ENCODE measurements at regions not wholly inside any gene's neighbourhood (a gene's known extent, or its start where the extent isn't known, plus 50 kb on each side); places are given as distances from the start of the nearest gene placed in this dataset.
"Not testable (repeated sequence)": the region's sequence is repeated elsewhere in the genome, so short reads cannot be mapped to it uniquely, and the experiment has no call there.

GRCh38 chr12:60231303-60231702, 635.5 kb downstream of the SLC16A7 start:
- WGBS, 2 donors, result 79 to 82% methylated on average over 3 of the region's 3 CpGs
- no peak overlapping the region for H3K27ac ChIP-seq
- intact Hi-C loops (cut with DNase I), result no loop called here
- H3K4me1 ChIP-seq, result no peaks in the 10 kb centered on the region
- H3K36me3 ChIP-seq, result no peaks in the 10 kb centered on the region
- no peaks in the 10 kb centered on the region for H3K27me3 ChIP-seq
- TF ChIP-seq EP300 (IDR thresholded peaks at IDR 0.05), result no peak
- no peak for TF ChIP-seq POLR2AphosphoS5 (IDR thresholded peaks at IDR 0.05)
- TF ChIP-seq CTCF (IDR thresholded peaks at IDR 0.05), result no peak
- no peak for TF ChIP-seq POLR2A (IDR thresholded peaks at IDR 0.05)
- no peak for DNase-seq
- H3K9me3 ChIP-seq, result peaks cover 0 to 5% (median 0%) of the 10 kb centered on the region in 4 donors
- H3K4me3 ChIP-seq, result no peak overlapping the region

GRCh38 chr12:60231976-60232907, 636.4 kb downstream of the SLC16A7 start:
- Histone ChIP-seq H3K9me3 (peaks cover 0 to 7% (median 0%) of the 10 kb centered on the region in 4 donors), H3K27me3 (no peaks in the 10 kb centered on the region), H3K4me1 (no peaks in the 10 kb centered on the region), H3K27ac (no peak overlapping the region), H3K36me3 (no peaks in the 10 kb centered on the region), H3K4me3 (no peak overlapping the region)
- intact Hi-C loops (cut with DNase I), result no loop called here
- WGBS, 2 donors, result 80 to 83% methylated on average over 7 of the region's 7 CpGs
- TF ChIP-seq POLR2A (IDR thresholded peaks at IDR 0.05) (no peak), POLR2AphosphoS5 (IDR thresholded peaks at IDR 0.05) (no peak), CTCF (IDR thresholded peaks at IDR 0.05) (no peak), EP300 (IDR thresholded peaks at IDR 0.05) (no peak)
- DNase-seq, result no peak

- DNase-seq; H3K27me3 ChIP-seq; H3K36me3 ChIP-seq; H3K4me3 ChIP-seq; H3K4me1 ChIP-seq; H3K9me3 ChIP-seq; H3K27ac ChIP-seq; intact Hi-C loops (cut with DNase I): not testable (repeated sequence)
- WGBS, 2 donors, result 78 to 81% methylated on average over 10 of the region's 10 CpGs
Observed at GRCh38 chr12:60234611-60235195, 638.9 kb downstream of the SLC16A7 start.

GRCh38 chr12:60235261-60235660, 639.4 kb downstream of the SLC16A7 start:
- Histone ChIP-seq H3K27ac (no peak overlapping the region), H3K27me3 (no peaks in the 10 kb centered on the region), H3K4me1 (no peaks in the 10 kb centered on the region), H3K9me3 (peaks cover 0 to 7% (median 0%) of the 10 kb centered on the region in 4 donors), H3K4me3 (no peak overlapping the region), H3K36me3 (no peaks in the 10 kb centered on the region)
- TF ChIP-seq EP300 (IDR thresholded peaks at IDR 0.05) (no peak), POLR2AphosphoS5 (IDR thresholded peaks at IDR 0.05) (no peak), POLR2A (IDR thresholded peaks at IDR 0.05) (no peak), CTCF (IDR thresholded peaks at IDR 0.05) (no peak)
- intact Hi-C loops (cut with DNase I), result no loop called here
- no peak for DNase-seq
- WGBS, 2 donors, result 73 to 82% methylated on average over 6 of the region's 6 CpGs

GRCh38 chr12:60236416-60236815, 640.6 kb downstream of the SLC16A7 start:
- H3K4me3 ChIP-seq; H3K36me3 ChIP-seq; DNase-seq; H3K27me3 ChIP-seq; H3K4me1 ChIP-seq; H3K27ac ChIP-seq; intact Hi-C loops (cut with DNase I); H3K9me3 ChIP-seq: not testable (repeated sequence)

Data from sigmoid colon (tissue), 6 donors.